GM21529 (cell line): ENCODE measurements at regions not wholly inside any gene's neighbourhood (a gene's known extent, or its start where the extent isn't known, plus 50 kb on each side); places are given as distances from the start of the nearest gene placed in this dataset.
"Not testable (repeated sequence)": the region's sequence is repeated elsewhere in the genome, so short reads cannot be mapped to it uniquely, and the experiment has no call there.

Source experiments
- ATAC-seq: cut with Tn5 transposase; IDR thresholded peaks from one replicate; pipeline ENCODE4 v1.9.1; 2021; ENCODE audit not compliant: unreplicated experiment

GRCh38 chrX:8105531-8105930, 65.5 kb downstream of the VCX2 start:
- no peak for ATAC-seq

GRCh38 chrX:8103655-8104054, 67.4 kb downstream of the VCX2 start:
- no peak for ATAC-seq

- ATAC-seq: no peak
Measured at GRCh38 chrX:8091510-8091909, 79.6 kb downstream of the VCX2 start.

- no peak for ATAC-seq
Measured at GRCh38 chrX:8090906-8091305, 80.2 kb downstream of the VCX2 start.

GRCh38 chrX:8090482-8090881, 80.6 kb downstream of the VCX2 start:
- no peak for ATAC-seq

GRCh38 chrX:8089141-8089540, 81.9 kb downstream of the VCX2 start:
- ATAC-seq: no peak

GRCh38 chrX:8084006-8084405, 87.1 kb downstream of the VCX2 start:
- no peak for ATAC-seq

GRCh38 chrX:8083286-8083685, 87.8 kb downstream of the VCX2 start:
- no peak for ATAC-seq

GRCh38 chrX:8075636-8076035, 95.4 kb downstream of the VCX2 start:
- ATAC-seq: no peak

GRCh38 chrX:8067754-8068462, 103.2 kb downstream of the VCX2 start:
- ATAC-seq: no peak

GRCh38 chrX:8052909-8053308, 118.2 kb downstream of the VCX2 start:
- no peak for ATAC-seq

- no peak for ATAC-seq
Measured at GRCh38 chrX:8049827-8050226, 121.2 kb downstream of the VCX2 start.

GRCh38 chrX:8048466-8048865, 121.3 kb upstream of the PNPLA4 start:
- ATAC-seq: peak; percentile 61

- ATAC-seq: no peak
Measured at GRCh38 chrX:8044947-8045346, 117.7 kb upstream of the PNPLA4 start.

- no peak for ATAC-seq
Measured at GRCh38 chrX:8043546-8043945, 116.3 kb upstream of the PNPLA4 start.

GRCh38 chrX:8043121-8043520, 115.9 kb upstream of the PNPLA4 start:
- ATAC-seq: no peak

- ATAC-seq: peak; percentile 64
Measured at GRCh38 chrX:8042304-8042703, 115.1 kb upstream of the PNPLA4 start.

GRCh38 chrX:8039711-8040110, 112.5 kb upstream of the PNPLA4 start:
- ATAC-seq: not testable (repeated sequence)

- ATAC-seq: no peak
Measured at GRCh38 chrX:8037593-8038348, 110.6 kb upstream of the PNPLA4 start.

GRCh38 chrX:8036914-8037313, 109.7 kb upstream of the PNPLA4 start:
- no peak for ATAC-seq

- no peak for ATAC-seq
Measured at GRCh38 chrX:8034058-8034457, 106.8 kb upstream of the PNPLA4 start.

- no peak for ATAC-seq
Measured at GRCh38 chrX:8033175-8033574, 106.0 kb upstream of the PNPLA4 start.

- ATAC-seq: no peak
Measured at GRCh38 chrX:8030361-8030760, 103.1 kb upstream of the PNPLA4 start.
